IMR-90 (cell line): ENCODE measurements at regions not wholly inside any gene's neighbourhood (a gene's known extent, or its start where the extent isn't known, plus 50 kb on each side); places are given as distances from the start of the nearest gene placed in this dataset.

Experiments
- ATAC-seq: fragments of 200-7000 bp; cut with Tn5 transposase; 2 replicates; pipeline ENCODE4 v1.9.1; 2020; ENCODE audit warnings: low read depth, mild to moderate bottlenecking, moderate library complexity
- BruUV-seq: library from RNA; stranded (reverse); fragments of 400-500 nt; replicated peaks from 2 replicates; lab custom pipeline; 2021; lab: Mats Ljungman, UMichigan
- CTCF ChIA-PET: fragments of 300-600 bp; formaldehyde crosslinking; extraction: SDS; loops from one replicate; lab custom pipeline; 2021; ENCODE audit warnings: antibody characterized with exemption; lab: Yijun Ruan, JAX
- POLR2A ChIA-PET: fragments of 300-600 bp; sonication (Branson Sonifier 250); formaldehyde crosslinking; loops from one replicate; lab custom pipeline; 2022; ENCODE audit warnings: antibody characterized with exemption; ENCODE audit not compliant: unreplicated experiment; lab: Charles Lee
- DNase-seq: peaks from one replicate; pipeline ENCODE4 v3.0.0; 2013
- H2AFZ ChIP-seq: replicated peaks from 2 replicates; pipeline ENCODE3; 2013; ENCODE audit warnings: low read length, mild to moderate bottlenecking; ENCODE audit not compliant: poor library complexity
- H2AK5ac ChIP-seq: 2 replicates; pipeline ENCODE4 v1.6.1; 2013; ENCODE audit warnings: low read depth, low read length, inconsistent platforms
- H2AK9ac ChIP-seq: replicated peaks from 2 replicates; pipeline ENCODE3; 2013; ENCODE audit warnings: mild to moderate bottlenecking, low read depth, low read length, moderate library complexity; ENCODE audit not compliant: poor library complexity
- H2BK120ac ChIP-seq: 2 replicates; pipeline ENCODE4 v1.6.1; 2013; ENCODE audit warnings: low read depth, low read length, inconsistent platforms
- H2BK15ac ChIP-seq: 3 replicates; pipeline ENCODE4 v1.6.1; 2013; ENCODE audit warnings: low read depth, low read length, inconsistent platforms
- H2BK20ac ChIP-seq: 2 replicates; pipeline ENCODE4 v1.6.1; 2013; ENCODE audit warnings: low read depth, mild to moderate bottlenecking, inconsistent platforms, low read length, moderate library complexity
- H2BK5ac ChIP-seq: 2 replicates; pipeline ENCODE4 v1.6.1; 2013; ENCODE audit warnings: mild to moderate bottlenecking, low read depth, low read length, inconsistent platforms; ENCODE audit not compliant: poor library complexity, severe bottlenecking
- H3K14ac ChIP-seq: replicated peaks from 2 replicates; pipeline ENCODE4 v1.6.1; 2013; ENCODE audit warnings: low read depth, low read length, inconsistent platforms
- H3K18ac ChIP-seq: 2 replicates; pipeline ENCODE4 v1.6.1; 2013; ENCODE audit warnings: low read depth, low read length, control low read depth
- H3K23ac ChIP-seq: 2 replicates; pipeline ENCODE4 v1.6.1; 2013; ENCODE audit warnings: low read depth, low read length, inconsistent platforms
- H3K27ac ChIP-seq: 2 replicates; pipeline ENCODE4 v1.5.1; 2013; ENCODE audit warnings: mild to moderate bottlenecking, control low read depth, low read length; ENCODE audit not compliant: insufficient read depth
- H3K27me3 ChIP-seq: 2 replicates; pipeline ENCODE4 v1.6.1; 2013; ENCODE audit warnings: low read length; ENCODE audit not compliant: control insufficient read depth, insufficient read depth
- H3K36me3 ChIP-seq: 2 replicates; pipeline ENCODE4 v1.6.1; 2013; ENCODE audit warnings: low read length, mixed read lengths; ENCODE audit not compliant: control insufficient read depth, insufficient read depth
- H3K4ac ChIP-seq: 2 replicates; pipeline ENCODE4 v1.6.1; 2013; ENCODE audit warnings: low read depth, low read length, inconsistent platforms
- H3K4me1 ChIP-seq: 2 replicates; pipeline ENCODE4 v1.6.1; 2013; ENCODE audit warnings: low read length, mixed read lengths; ENCODE audit not compliant: control insufficient read depth, insufficient read depth
- H3K4me2 ChIP-seq: 2 replicates; pipeline ENCODE4 v1.6.1; 2013; ENCODE audit warnings: low read depth, mild to moderate bottlenecking, control low read depth, low read length, moderate library complexity
- H3K4me3 ChIP-seq: 2 replicates; pipeline ENCODE4 v1.5.1; 2013; ENCODE audit warnings: low read depth, mild to moderate bottlenecking, control low read depth, low read length, moderate library complexity; ENCODE audit not compliant: insufficient read depth
- H3K56ac ChIP-seq: 2 replicates; pipeline ENCODE4 v1.6.1; 2013; ENCODE audit warnings: low read length, inconsistent platforms; ENCODE audit not compliant: insufficient read depth; ENCODE audit errors: extremely low read depth
- H3K79me1 ChIP-seq, 2 experiments: 2 replicates each; pipeline ENCODE4 v1.6.1; 2013; ENCODE audit warnings: low read length in 2 of 2, inconsistent platforms in 1 of 2, low read depth in 1 of 2
- H3K9ac ChIP-seq: 2 replicates; pipeline ENCODE4 v1.6.1; 2013; ENCODE audit warnings: low read depth, low read length, control low read depth
- H3K9me1 ChIP-seq: 2 replicates; pipeline ENCODE4 v1.6.1; 2013; ENCODE audit warnings: low read length, inconsistent platforms; ENCODE audit not compliant: insufficient read depth
- H3K9me3 ChIP-seq: 2 replicates; pipeline ENCODE4 v1.6.1; 2013; ENCODE audit warnings: low read length; ENCODE audit not compliant: control insufficient read depth, insufficient read depth
- H4K20me1 ChIP-seq: 2 replicates; pipeline ENCODE4 v1.6.1; 2013; ENCODE audit warnings: low read length, inconsistent platforms; ENCODE audit not compliant: insufficient read depth
- H4K5ac ChIP-seq: 2 replicates; pipeline ENCODE4 v1.6.1; 2013; ENCODE audit warnings: mild to moderate bottlenecking, low read depth, low read length, control low read depth
- H4K8ac ChIP-seq, 2 experiments: 2 replicates each; pipeline ENCODE4 v1.6.1; 2013; ENCODE audit warnings: low read depth in 2 of 2, low read length in 2 of 2, control low read depth in 1 of 2, inconsistent platforms in 1 of 2
- H4K91ac ChIP-seq: 2 replicates; pipeline ENCODE4 v1.6.1; 2013; ENCODE audit warnings: low read depth, low read length, inconsistent platforms; ENCODE audit not compliant: insufficient read depth
- BHLHE40 ChIP-seq: fragments of 150-350 bp; IDR thresholded peaks from 2 replicates; pipeline ENCODE4 v1.6.1; 2016; ENCODE audit warnings: mild to moderate bottlenecking, low read depth, low read length
- CEBPB ChIP-seq: IDR thresholded peaks from 2 replicates; pipeline ENCODE4 v1.6.1; 2012; ENCODE audit warnings: low read depth, low read length, improper control_type of control experiment
- CHD1 ChIP-seq: IDR thresholded peaks from 2 replicates; pipeline ENCODE4 v1.6.1; 2012; ENCODE audit warnings: low read depth, low read length, improper control_type of control experiment
- CTCF ChIP-seq: conservative IDR thresholded peaks from 2 replicates; pipeline ENCODE4 v1.5.1; 2012; ENCODE audit warnings: mild to moderate bottlenecking, low read depth, low read length, improper control_type of control experiment
- ELK1 ChIP-seq: fragments of 150-350 bp; IDR thresholded peaks from 2 replicates; pipeline ENCODE4 v1.6.1; 2016; ENCODE audit warnings: low read depth, mild to moderate bottlenecking, low read length, moderate library complexity, borderline replicate concordance
- FOS ChIP-seq: fragments of 150-350 bp; IDR thresholded peaks from 2 replicates; pipeline ENCODE4 v1.6.1; 2016; ENCODE audit warnings: low read depth, low read length
- MAFK ChIP-seq: IDR thresholded peaks from 2 replicates; pipeline ENCODE4 v1.6.1; 2012; ENCODE audit warnings: low read depth, low read length, improper control_type of control experiment
- MAZ ChIP-seq: IDR thresholded peaks from 2 replicates; pipeline ENCODE4 v1.6.1; 2012; ENCODE audit warnings: low read depth, mild to moderate bottlenecking, low read length, improper control_type of control experiment, moderate library complexity, borderline replicate concordance
- MXI1 ChIP-seq: IDR thresholded peaks from 2 replicates; pipeline ENCODE4 v1.6.1; 2012; ENCODE audit warnings: low read depth, mild to moderate bottlenecking, low read length, moderate library complexity, borderline replicate concordance
- NFE2L2 ChIP-seq: fragments of 150-350 bp; IDR thresholded peaks from 2 replicates; pipeline ENCODE4 v1.6.1; 2016; ENCODE audit warnings: low read depth, mild to moderate bottlenecking, low read length
- POLR2A ChIP-seq: IDR thresholded peaks from 2 replicates; pipeline ENCODE4 v1.6.1; 2012; ENCODE audit warnings: mild to moderate bottlenecking, low read depth, low read length
- RAD21 ChIP-seq: IDR thresholded peaks from 2 replicates; pipeline ENCODE4 v1.6.1; 2012; ENCODE audit warnings: low read length, improper control_type of control experiment
- RCOR1 ChIP-seq: IDR thresholded peaks from 2 replicates; pipeline ENCODE4 v1.6.1; 2012; ENCODE audit warnings: mild to moderate bottlenecking, low read length, improper control_type of control experiment; ENCODE audit not compliant: insufficient replicate concordance
- RFX5 ChIP-seq: IDR thresholded peaks from 2 replicates; pipeline ENCODE4 v1.8.0; 2012; ENCODE audit warnings: low read depth, mild to moderate bottlenecking, low read length, moderate library complexity
- SMC3 ChIP-seq: fragments of 150-350 bp; IDR thresholded peaks from 2 replicates; pipeline ENCODE4 v1.6.1; 2016; ENCODE audit warnings: low read depth, mild to moderate bottlenecking, antibody characterized with exemption, low read length, moderate library complexity
- USF2 ChIP-seq: fragments of 150-350 bp; IDR thresholded peaks from 2 replicates; pipeline ENCODE4 v1.6.1; 2017; ENCODE audit warnings: mild to moderate bottlenecking, antibody characterized with exemption, low read length, low read depth
- WGBS, 2 experiments: methylation state at CpG; one replicate each; pipeline versions ENCODE4 v1.1.5 to v1.1.7; 2013; ENCODE audit warnings: missing lambda C conversion rate in 2 of 2; ENCODE audit not compliant: insufficient read length in 1 of 2; ENCODE audit errors: extremely low coverage in 2 of 2; 5-methylcytosine and 5-hydroxymethylcytosine counted together
- dilution Hi-C: fragments of 300-500 bp; cut with HindIII; formaldehyde crosslinking; loops from one replicate; pipeline ENCODE4 v1.14.3; 2018; ENCODE audit warnings: low sequenced_read_pairs; ENCODE audit not compliant: unreplicated experiment
- in situ Hi-C: fragments of 300-500 bp; cut with MboI; formaldehyde crosslinking; loops from 3 replicates; pipeline ENCODE4 v1.14.3; 2019; ENCODE audit warnings: low sequenced_read_pairs, inconsistent platforms, mixed read lengths
- intact Hi-C: fragments of 100-400 bp; cut with micrococcal nuclease; formaldehyde crosslinking; loops from 2 replicates; pipeline ENCODE4 v1.10.0; 2022

GRCh38 chr2:139850254-139850890, 1070.2 kb upstream of the NXPH2 start:
- Histone ChIP-seq H3K9me1 (no peaks in the 10 kb centered on the region), H3K36me3 (no peaks in the 10 kb centered on the region), H3K4me3 (no peak overlapping the region), H4K8ac (no peak overlapping the region), H3K23ac (no peak overlapping the region), H3K4ac (no peak overlapping the region), H3K56ac (no peak overlapping the region), H3K9ac (no peak overlapping the region), H3K4me1 (no peaks in the 10 kb centered on the region), H2BK15ac (no peak overlapping the region), H2AK5ac (no peak overlapping the region), H2AK9ac (no peak overlapping the region), H3K27ac (no peak overlapping the region), H3K9me3 (0 out of 2 replicates have a peak, but pooled peaks cover 4% of the 10 kb centered on the region), H4K20me1 (no peaks in the 10 kb centered on the region), H3K27me3 (no peaks in the 10 kb centered on the region), H3K14ac (no peak overlapping the region), H2BK120ac (no peak overlapping the region), H4K91ac (no peak overlapping the region), H2BK20ac (no peak overlapping the region), H4K5ac (no peak overlapping the region), H3K79me1 (no peaks in the 10 kb centered on the region), H2AFZ (no peak overlapping the region), H2BK5ac (no peak overlapping the region), H3K18ac (no peak overlapping the region), H3K4me2 (no peak overlapping the region)
- in situ Hi-C loops (no loop called here), intact Hi-C loops (no loop called here), dilution Hi-C loops (no loop called here)
- ChIA-PET CTCF (no interaction called here), POLR2A (no interaction called here)
- DNase-seq (no peak), ATAC-seq (no peak)
- 20% methylated on average over 1 of the region's 1 CpG; no CpG with 5 or more reads in 1 of the 2 experiments for WGBS, 2 experiments
- no peak for TF ChIP-seq NFE2L2
- no peak for TF ChIP-seq MXI1
- no peak for TF ChIP-seq MAFK
- TF ChIP-seq RAD21: no peak
- TF ChIP-seq POLR2A: no peak
- no peak for TF ChIP-seq FOS
- TF ChIP-seq RCOR1: no peak
- TF ChIP-seq CTCF: no peak
- TF ChIP-seq ELK1: no peak
- TF ChIP-seq MAZ: no peak
- TF ChIP-seq SMC3: no peak
- no peak for TF ChIP-seq CHD1
- no peak for TF ChIP-seq USF2
- TF ChIP-seq BHLHE40: no peak
- no peak for TF ChIP-seq CEBPB
- TF ChIP-seq RFX5: no peak
- no TSS peak for BruUV-seq
